ENCODE measurements at regions not wholly inside any gene's neighbourhood (a gene's known extent, or its start where the extent isn't known, plus 50 kb on each side); places are given as distances from the start of the nearest gene placed in this dataset.

DNA sequence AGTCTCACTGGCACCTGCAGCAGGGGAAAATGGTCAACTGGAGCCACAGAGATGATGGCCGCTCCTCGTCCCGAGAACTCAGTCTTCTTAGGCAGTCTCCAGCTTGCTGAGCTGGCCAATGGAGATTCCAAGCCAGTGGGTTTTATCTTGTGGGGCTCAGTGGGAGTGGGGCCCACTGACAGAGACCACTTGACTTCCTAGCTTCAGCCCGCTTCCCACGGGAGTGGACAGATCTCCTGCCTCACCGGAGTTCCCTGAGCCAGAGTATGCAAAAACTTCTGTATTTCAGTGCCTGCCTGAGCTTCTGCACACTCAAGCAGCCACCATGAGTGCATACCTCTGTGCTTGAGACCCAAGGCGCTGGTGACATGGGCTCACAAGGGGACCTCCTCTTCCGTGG, 105.8 kb downstream of the ZWINT start:
- no peak overlapping the region for H3K4me2 ChIP-seq (ENCODE audit: low read length)
- no peaks in the 10 kb centered on the region for H3K9me2 ChIP-seq (ENCODE audit: insufficient read depth, low read length)
- TF ChIP-seq, protein P1, sequence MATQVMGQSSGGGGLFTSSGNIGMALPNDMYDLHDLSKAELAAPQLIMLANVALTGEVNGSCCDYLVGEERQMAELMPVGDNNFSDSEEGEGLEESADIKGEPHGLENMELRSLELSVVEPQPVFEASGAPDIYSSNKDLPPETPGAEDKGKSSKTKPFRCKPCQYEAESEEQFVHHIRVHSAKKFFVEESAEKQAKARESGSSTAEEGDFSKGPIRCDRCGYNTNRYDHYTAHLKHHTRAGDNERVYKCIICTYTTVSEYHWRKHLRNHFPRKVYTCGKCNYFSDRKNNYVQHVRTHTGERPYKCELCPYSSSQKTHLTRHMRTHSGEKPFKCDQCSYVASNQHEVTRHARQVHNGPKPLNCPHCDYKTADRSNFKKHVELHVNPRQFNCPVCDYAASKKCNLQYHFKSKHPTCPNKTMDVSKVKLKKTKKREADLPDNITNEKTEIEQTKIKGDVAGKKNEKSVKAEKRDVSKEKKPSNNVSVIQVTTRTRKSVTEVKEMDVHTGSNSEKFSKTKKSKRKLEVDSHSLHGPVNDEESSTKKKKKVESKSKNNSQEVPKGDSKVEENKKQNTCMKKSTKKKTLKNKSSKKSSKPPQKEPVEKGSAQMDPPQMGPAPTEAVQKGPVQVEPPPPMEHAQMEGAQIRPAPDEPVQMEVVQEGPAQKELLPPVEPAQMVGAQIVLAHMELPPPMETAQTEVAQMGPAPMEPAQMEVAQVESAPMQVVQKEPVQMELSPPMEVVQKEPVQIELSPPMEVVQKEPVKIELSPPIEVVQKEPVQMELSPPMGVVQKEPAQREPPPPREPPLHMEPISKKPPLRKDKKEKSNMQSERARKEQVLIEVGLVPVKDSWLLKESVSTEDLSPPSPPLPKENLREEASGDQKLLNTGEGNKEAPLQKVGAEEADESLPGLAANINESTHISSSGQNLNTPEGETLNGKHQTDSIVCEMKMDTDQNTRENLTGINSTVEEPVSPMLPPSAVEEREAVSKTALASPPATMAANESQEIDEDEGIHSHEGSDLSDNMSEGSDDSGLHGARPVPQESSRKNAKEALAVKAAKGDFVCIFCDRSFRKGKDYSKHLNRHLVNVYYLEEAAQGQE (IDR thresholded peaks at IDR 0.05; ENCODE audit: borderline replicate concordance): no peak
- TF ChIP-seq POLR2AphosphoS5 (IDR thresholded peaks at IDR 0.05) (no peak), CTCF (IDR thresholded peaks at IDR 0.05; ENCODE audit: poor library complexity, severe bottlenecking) (no peak), MXI1 (conservative IDR thresholded peaks at IDR 0.05; ENCODE audit: poor library complexity, severe bottlenecking) (no peak)

GRCh38 chr10:56240471-56240870, 120.6 kb downstream of the ZWINT start:
- no peak overlapping the region for H3K27ac ChIP-seq (ENCODE audit: low read length)
- no peaks in the 10 kb centered on the region for H3F3A ChIP-seq (ENCODE audit: insufficient read depth, low read length, poor library complexity, severe bottlenecking)
- no peak overlapping the region for H3K9ac ChIP-seq (ENCODE audit: low read length)
- no peak overlapping the region for H3K4me3 ChIP-seq (ENCODE audit: low read length)
- no peaks in the 10 kb centered on the region for H3K9me2 ChIP-seq (ENCODE audit: insufficient read depth, low read length)
- no peaks in the 10 kb centered on the region for H3K27me3 ChIP-seq (ENCODE audit: insufficient read depth, low read depth, low read length)
- H3K9me3 ChIP-seq (ENCODE audit: low read length): no peaks in the 10 kb centered on the region
- H2AFZ ChIP-seq (ENCODE audit: low read depth, low read length): no peak overlapping the region
- H4K20me1 ChIP-seq (ENCODE audit: insufficient read depth): no peaks in the 10 kb centered on the region
- H3K79me2 ChIP-seq (replicated peaks; ENCODE audit: insufficient read depth, low read length): no peaks in the 10 kb centered on the region
- H3K36me3 ChIP-seq (ENCODE audit: insufficient read depth, low read length): no peaks in the 10 kb centered on the region
- no peak for TF ChIP-seq MXI1 (conservative IDR thresholded peaks at IDR 0.05; ENCODE audit: poor library complexity, severe bottlenecking)
- no peak for TF ChIP-seq EZH2 (IDR thresholded peaks at IDR 0.05; ENCODE audit: borderline replicate concordance, insufficient read depth, low read length, poor library complexity, severe bottlenecking)
- no peak for TF ChIP-seq SMC3 (conservative IDR thresholded peaks at IDR 0.05; ENCODE audit: poor library complexity)
- TF ChIP-seq EP300 (conservative IDR thresholded peaks at IDR 0.05; ENCODE audit: poor library complexity, severe bottlenecking): no peak
- TF ChIP-seq CTCF (IDR thresholded peaks at IDR 0.05; ENCODE audit: poor library complexity, severe bottlenecking): no peak
- no peak for TF ChIP-seq POLR2AphosphoS5 (IDR thresholded peaks at IDR 0.05)
- no peak for TF ChIP-seq TAF1 (IDR thresholded peaks at IDR 0.05; ENCODE audit: low read depth)
- TF ChIP-seq, protein P1 (IDR thresholded peaks at IDR 0.05; ENCODE audit: borderline replicate concordance): no peak
- TF ChIP-seq RAD21 (conservative IDR thresholded peaks at IDR 0.05): no peak
- H3K4me2 ChIP-seq (ENCODE audit: low read length): no peak overlapping the region

More for the DNA sequence above, 105.8 kb downstream of the ZWINT start:
- no peak overlapping the region for H3K4me3 ChIP-seq (ENCODE audit: low read length)
- no peaks in the 10 kb centered on the region for H4K20me1 ChIP-seq (ENCODE audit: insufficient read depth)
- no peaks in the 10 kb centered on the region for H3K9me3 ChIP-seq (ENCODE audit: low read length)
- no peaks in the 10 kb centered on the region for H3K27me3 ChIP-seq (ENCODE audit: insufficient read depth, low read depth, low read length)
- H3K9ac ChIP-seq (ENCODE audit: low read length): no peak overlapping the region
- no peak overlapping the region for H2AFZ ChIP-seq (ENCODE audit: low read depth, low read length)
- no peaks in the 10 kb centered on the region for H3K36me3 ChIP-seq (ENCODE audit: insufficient read depth, low read length)
- H3F3A ChIP-seq (ENCODE audit: insufficient read depth, low read length, poor library complexity, severe bottlenecking): no peaks in the 10 kb centered on the region
- H3K27ac ChIP-seq (ENCODE audit: low read length): no peak overlapping the region
- no peaks in the 10 kb centered on the region for H3K79me2 ChIP-seq (replicated peaks; ENCODE audit: insufficient read depth, low read length)

Measured in neural cell (in vitro differentiated cells).